Neural cell (in vitro differentiated cells): ENCODE measurements at regions not wholly inside any gene's neighbourhood (a gene's known extent, or its start where the extent isn't known, plus 50 kb on each side); places are given as distances from the start of the nearest gene placed in this dataset.

Experiments
- H2AFZ ChIP-seq: fragments of 200-600, 300-800 bp; sonication (generic), shearing (Covaris generic); 2 replicates; pipeline ENCODE4 v1.6.0; 2014; ENCODE audit warnings: low read depth, mild to moderate bottlenecking, antibody characterized with exemption, low read length, moderate library complexity
- H3F3A ChIP-seq: fragments of 200-600 bp; shearing (Covaris generic); 2 replicates; pipeline ENCODE4 v1.6.1; 2016; ENCODE audit warnings: mild to moderate bottlenecking, moderate library complexity, mixed read lengths, antibody characterized with exemption, low read length; ENCODE audit not compliant: insufficient read depth, poor library complexity, severe bottlenecking
- H3K27ac ChIP-seq: fragments of 200-600, 300-800 bp; sonication (generic), shearing (Covaris generic); 2 replicates; pipeline ENCODE4 v1.5.1; 2014; ENCODE audit warnings: mild to moderate bottlenecking, low read length, moderate library complexity
- H3K27me3 ChIP-seq: fragments of 300-800, 200-600 bp; sonication (generic), shearing (Covaris generic); 2 replicates; pipeline ENCODE4 v1.6.0; 2014; ENCODE audit warnings: mild to moderate bottlenecking, low read depth, low read length, moderate library complexity; ENCODE audit not compliant: insufficient read depth
- H3K36me3 ChIP-seq: fragments of 300-800, 200-600 bp; sonication (generic), shearing (Covaris generic); 2 replicates; pipeline ENCODE4 v1.5.1; 2014; ENCODE audit warnings: mild to moderate bottlenecking, antibody characterized with exemption, low read length, moderate library complexity; ENCODE audit not compliant: insufficient read depth
- H3K4me2 ChIP-seq: fragments of 300-800, 200-600 bp; sonication (generic), shearing (Covaris generic); 2 replicates; pipeline ENCODE4 v1.6.0; 2014; ENCODE audit warnings: mild to moderate bottlenecking, low read length
- H3K4me3 ChIP-seq: fragments of 300-800, 200-600 bp; sonication (generic), shearing (Covaris generic); 2 replicates; pipeline ENCODE4 v1.5.1; 2014; ENCODE audit warnings: mild to moderate bottlenecking, low read length, moderate library complexity
- H3K79me2 ChIP-seq: fragments of 200-600 bp; shearing (Covaris generic); replicated peaks from 2 replicates; pipeline ENCODE4 v1.6.0; 2014; ENCODE audit warnings: mild to moderate bottlenecking, low read length, moderate library complexity; ENCODE audit not compliant: insufficient read depth
- H3K9ac ChIP-seq: fragments of 300-800, 200-600 bp; sonication (generic), shearing (Covaris generic); 2 replicates; pipeline ENCODE4 v1.6.1; 2016; ENCODE audit warnings: mild to moderate bottlenecking, low read length, mixed read lengths
- H3K9me2 ChIP-seq: fragments of 200-600 bp; shearing (Covaris generic); 2 replicates; pipeline ENCODE4 v1.6.1; 2016; ENCODE audit warnings: mild to moderate bottlenecking, low read length, mixed read lengths; ENCODE audit not compliant: insufficient read depth
- H3K9me3 ChIP-seq: fragments of 200-600, 300-800 bp; sonication (generic), shearing (Covaris generic); 2 replicates; pipeline ENCODE4 v1.6.1; 2016; ENCODE audit warnings: mild to moderate bottlenecking, mixed run types, low read length, moderate library complexity, mixed read lengths
- H4K20me1 ChIP-seq: fragments of 200-600 bp; shearing (Covaris generic); 2 replicates; pipeline ENCODE4 v1.6.1; 2016; ENCODE audit warnings: mild to moderate bottlenecking, mixed run types; ENCODE audit not compliant: insufficient read depth
- CTCF ChIP-seq: fragments of 450-650 bp; IDR thresholded peaks from 2 replicates; pipeline ENCODE4 v1.5.1; 2014; ENCODE audit warnings: antibody characterized with exemption, mild to moderate bottlenecking, moderate library complexity; ENCODE audit not compliant: poor library complexity, severe bottlenecking
- EP300 ChIP-seq: fragments of 450-650 bp; conservative IDR thresholded peaks from 2 replicates; pipeline ENCODE4 v1.6.1; 2014; ENCODE audit warnings: antibody characterized with exemption, mild to moderate bottlenecking, moderate library complexity; ENCODE audit not compliant: poor library complexity, severe bottlenecking
- EZH2 ChIP-seq: fragments of 200-600, 300-800 bp; shearing (Covaris generic), sonication (generic); IDR thresholded peaks from 2 replicates; pipeline ENCODE4 v1.6.1; 2014; ENCODE audit warnings: antibody characterized with exemption, low read length, borderline replicate concordance, mild to moderate bottlenecking; ENCODE audit not compliant: insufficient read depth, poor library complexity, severe bottlenecking
- MXI1 ChIP-seq: fragments of 450-650 bp; conservative IDR thresholded peaks from 2 replicates; pipeline ENCODE4 v1.6.1; 2014; ENCODE audit warnings: antibody characterized with exemption, mild to moderate bottlenecking; ENCODE audit not compliant: poor library complexity, severe bottlenecking
- POLR2AphosphoS5 ChIP-seq: IDR thresholded peaks from 2 replicates; pipeline ENCODE4 v1.6.1; 2012
- RAD21 ChIP-seq: fragments of 450-650 bp; conservative IDR thresholded peaks from 2 replicates; pipeline ENCODE4 v1.6.1; 2014; ENCODE audit warnings: antibody characterized with exemption, mild to moderate bottlenecking, moderate library complexity
- REST ChIP-seq: IDR thresholded peaks from 2 replicates; pipeline ENCODE4 v1.6.1; 2012; ENCODE audit warnings: borderline replicate concordance
- SMC3 ChIP-seq: fragments of 450-650 bp; conservative IDR thresholded peaks from 2 replicates; pipeline ENCODE4 v1.6.1; 2014; ENCODE audit warnings: antibody characterized with exemption, mild to moderate bottlenecking, moderate library complexity; ENCODE audit not compliant: poor library complexity
- TAF1 ChIP-seq: IDR thresholded peaks from 2 replicates; pipeline ENCODE4 v1.6.1; 2012; ENCODE audit warnings: low read depth

GRCh38 chr17:11082559-11082958 lies 158.5 kb upstream of the SHISA6 start:
- H3K4me3 ChIP-seq: no peak overlapping the region
- H3K36me3 ChIP-seq: no peaks in the 10 kb centered on the region
- H3K9ac ChIP-seq: no peak overlapping the region
- no peak for TF ChIP-seq RAD21
- no peak for TF ChIP-seq SMC3
- TF ChIP-seq CTCF: no peak
- TF ChIP-seq REST: no peak
- TF ChIP-seq EZH2: no peak
- TF ChIP-seq EP300: no peak
- no peak for TF ChIP-seq POLR2AphosphoS5
- TF ChIP-seq TAF1: no peak
- no peak for TF ChIP-seq MXI1
- H4K20me1 ChIP-seq: no peaks in the 10 kb centered on the region
- peaks cover 24% of the 10 kb centered on the region for H3K27me3 ChIP-seq
- H2AFZ ChIP-seq: no peak overlapping the region
- H3F3A ChIP-seq: no peaks in the 10 kb centered on the region
- H3K9me2 ChIP-seq: no peaks in the 10 kb centered on the region
- no peaks in the 10 kb centered on the region for H3K9me3 ChIP-seq
- no peak overlapping the region for H3K4me2 ChIP-seq
- H3K27ac ChIP-seq: no peak overlapping the region
- no peaks in the 10 kb centered on the region for H3K79me2 ChIP-seq

GRCh38 chr17:11081342-11081741 lies 159.7 kb upstream of the SHISA6 start:
- H3K9me2 ChIP-seq: no peaks in the 10 kb centered on the region
- H3K36me3 ChIP-seq: no peaks in the 10 kb centered on the region

More at GRCh38 chr17:11081342-11081741, 159.7 kb upstream of the SHISA6 start:
- Histone ChIP-seq H4K20me1 (no peaks in the 10 kb centered on the region), H3K4me2 (no peak overlapping the region), H3K9ac (no peak overlapping the region), H3K27ac (no peak overlapping the region), H3K9me3 (no peaks in the 10 kb centered on the region), H3K27me3 (peaks cover 24% of the 10 kb centered on the region), H3K4me3 (no peak overlapping the region), H3F3A (no peaks in the 10 kb centered on the region), H2AFZ (no peak overlapping the region), H3K79me2 (no peaks in the 10 kb centered on the region)
- TF ChIP-seq POLR2AphosphoS5 (no peak), REST (no peak), TAF1 (no peak), CTCF (no peak), EP300 (no peak), EZH2 (no peak), MXI1 (no peak), SMC3 (no peak), RAD21 (no peak)
